COLO668 (cell line): ENCODE measurements at regions not wholly inside any gene's neighbourhood (a gene's known extent, or its start where the extent isn't known, plus 50 kb on each side); places are given as distances from the start of the nearest gene placed in this dataset.

Experiments used
- DNase-seq: peaks from one replicate; lab custom pipeline; 2025; ENCODE audit not compliant: unreplicated experiment; lab: John Stamatoyannopoulos, UW

DNA sequence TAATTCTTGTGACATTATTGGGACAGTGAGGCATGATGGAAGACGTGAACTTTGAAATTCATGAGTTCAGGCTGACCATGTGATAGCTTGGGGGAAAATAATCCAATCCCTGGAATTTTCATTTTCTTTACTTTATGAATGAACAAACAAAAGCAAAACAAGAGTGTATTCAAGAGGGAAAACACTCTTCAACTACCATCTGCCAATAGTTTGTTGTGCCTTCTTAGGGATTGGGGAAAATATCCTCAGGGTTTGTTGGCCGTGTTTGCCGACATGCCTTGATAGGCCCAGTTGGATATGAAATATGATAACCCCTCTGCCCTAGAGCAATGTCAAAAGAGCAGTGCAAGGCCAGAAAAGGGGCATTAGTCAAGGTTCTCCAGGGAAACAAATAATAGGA lies 80.8 kb upstream of the CLNK start:
- peak; percentile 35 for DNase-seq

DNA sequence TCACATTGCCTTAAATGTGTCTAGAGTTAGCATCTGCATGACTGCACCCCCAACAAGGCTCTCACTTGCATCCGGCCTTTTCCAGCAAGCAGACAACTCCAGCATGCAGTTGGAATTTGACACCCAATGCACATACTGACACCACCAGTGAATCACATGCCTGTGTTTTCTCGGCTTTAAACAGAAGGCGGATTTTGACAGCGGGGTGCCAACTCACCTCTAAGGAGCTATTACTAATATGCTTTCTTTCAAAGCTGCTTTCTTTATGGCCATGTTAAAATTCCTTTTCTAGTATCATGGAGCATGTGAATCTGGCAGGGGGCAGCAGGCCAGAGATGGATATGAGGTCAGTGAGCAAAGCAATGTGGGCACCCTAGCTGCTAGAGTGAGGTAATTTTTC lies 78.0 kb upstream of the CLNK start:
- peak; percentile 63 for DNase-seq

DNA sequence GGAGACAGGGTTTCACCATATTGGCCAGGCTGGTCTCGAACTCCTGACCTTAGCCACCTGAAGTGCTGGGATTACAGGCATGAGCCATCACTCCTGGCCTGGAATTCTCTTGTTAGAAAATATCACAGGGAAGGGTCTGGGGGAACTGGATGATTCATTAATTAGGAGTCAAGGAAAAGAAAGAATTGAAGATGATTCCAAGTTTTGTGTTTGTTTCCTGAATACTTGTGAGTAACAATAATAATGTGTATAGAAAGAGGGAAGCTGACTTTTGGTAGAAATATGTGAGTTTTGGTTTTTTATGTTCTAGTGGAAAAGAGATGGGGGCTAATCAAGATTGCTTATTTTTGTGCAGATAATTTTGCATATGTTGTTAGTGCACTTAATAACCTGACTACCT lies 77.3 kb upstream of the CLNK start:
- no peak for DNase-seq

DNA sequence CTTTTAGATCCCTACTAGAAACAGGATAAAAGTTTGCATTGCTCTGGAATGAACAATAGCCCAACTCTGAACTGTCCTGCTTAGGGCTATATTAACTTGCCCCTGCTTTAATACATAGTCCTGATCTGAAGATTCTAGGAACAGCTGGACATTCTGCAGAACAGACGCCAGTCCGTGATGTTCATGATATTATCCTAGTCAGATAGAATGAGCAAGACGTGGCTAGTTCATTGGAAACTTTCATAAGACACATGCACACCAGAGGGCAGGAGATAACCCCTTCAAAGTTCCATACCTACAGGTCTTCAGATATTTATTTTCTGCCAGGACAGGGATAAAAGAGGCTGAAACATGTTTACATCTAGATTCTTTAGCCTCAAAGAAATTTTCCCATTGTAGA lies 75.5 kb upstream of the CLNK start:
- DNase-seq, result no peak

DNA sequence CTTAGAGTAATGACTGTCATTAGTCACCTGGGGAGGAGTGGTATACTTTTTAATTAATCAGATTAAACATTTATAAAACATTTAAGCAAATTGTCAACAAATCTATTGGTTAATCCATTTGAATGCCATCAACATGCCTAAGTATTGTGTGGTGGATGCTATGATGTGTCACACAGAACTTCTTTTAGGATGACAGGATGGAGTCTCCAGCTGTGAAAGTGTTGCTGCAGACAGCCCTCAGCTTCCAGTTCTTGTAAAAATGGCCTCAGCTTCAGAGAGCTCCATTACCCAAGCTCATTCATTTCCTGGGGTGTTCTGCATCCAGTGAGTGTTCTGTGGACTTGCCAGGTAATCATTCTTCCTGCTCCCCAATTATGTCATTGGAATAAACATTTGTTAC lies 74.3 kb upstream of the CLNK start:
- DNase-seq, result no peak

DNA sequence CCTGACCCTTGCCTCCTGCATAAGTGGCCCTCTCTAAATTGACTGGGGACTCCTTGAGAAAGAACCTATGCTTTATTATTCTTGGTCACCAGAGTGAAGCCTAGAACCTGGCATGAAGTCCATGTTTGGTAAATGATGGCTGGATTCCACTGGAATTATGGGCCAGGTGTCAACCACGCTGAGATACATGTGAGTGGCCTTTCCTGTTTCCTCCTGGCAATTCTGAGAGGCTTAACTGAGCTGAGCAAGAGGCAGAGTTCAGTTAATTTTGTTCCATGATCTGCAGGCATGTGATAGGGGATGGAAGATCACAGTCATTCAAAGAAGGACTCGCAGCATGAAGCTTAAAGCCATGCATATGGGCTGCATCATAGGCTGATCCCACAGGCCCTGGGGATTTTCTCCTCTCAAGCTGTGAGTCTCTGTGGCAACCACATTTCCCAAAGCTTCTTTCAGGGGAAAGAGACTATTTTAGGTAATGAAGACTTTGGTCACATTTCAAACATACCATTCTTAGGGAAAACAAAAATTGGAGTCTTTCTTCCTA lies 69.4 kb upstream of the CLNK start:
- DNase-seq, result no peak

DNA sequence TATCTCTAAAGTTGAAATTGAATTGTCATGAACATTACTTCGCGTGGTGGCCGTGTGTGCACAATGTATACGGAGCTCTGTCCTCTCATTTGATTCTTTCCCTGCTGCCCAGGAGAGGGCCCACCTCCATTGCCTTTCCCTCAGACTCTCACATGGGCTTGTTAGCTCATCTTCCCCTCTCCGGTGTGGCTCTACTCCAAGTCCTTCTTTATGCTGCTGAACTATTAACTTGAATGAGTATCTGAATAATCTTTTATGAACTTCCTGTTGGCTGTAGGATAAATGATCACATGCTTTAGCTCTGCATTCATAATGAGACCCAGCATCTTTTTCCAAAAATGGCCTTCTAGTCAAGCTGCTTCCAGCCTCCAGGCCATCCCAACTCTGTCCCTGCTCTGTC lies 68.8 kb upstream of the CLNK start:
- DNase-seq, result no peak

DNA sequence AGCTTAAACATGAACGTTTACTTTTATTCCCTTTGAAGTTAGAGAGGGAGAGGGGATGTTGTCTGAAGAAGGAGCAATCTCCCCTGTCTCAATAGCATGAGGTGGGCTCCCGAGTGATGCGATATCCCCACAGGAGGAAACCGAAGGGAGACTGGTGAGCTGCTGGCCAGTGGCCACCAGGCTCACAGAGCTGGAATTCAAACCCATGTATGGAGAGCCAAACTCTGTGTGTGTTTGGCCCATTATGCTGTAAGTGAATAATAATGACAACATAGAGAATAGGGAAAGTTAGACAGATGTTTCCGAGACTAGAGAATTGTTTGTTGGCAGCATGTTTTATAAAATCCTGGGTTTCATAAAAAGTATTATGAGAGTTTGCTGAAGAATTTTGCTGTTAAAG lies 66.1 kb upstream of the CLNK start:
- no peak for DNase-seq

DNA sequence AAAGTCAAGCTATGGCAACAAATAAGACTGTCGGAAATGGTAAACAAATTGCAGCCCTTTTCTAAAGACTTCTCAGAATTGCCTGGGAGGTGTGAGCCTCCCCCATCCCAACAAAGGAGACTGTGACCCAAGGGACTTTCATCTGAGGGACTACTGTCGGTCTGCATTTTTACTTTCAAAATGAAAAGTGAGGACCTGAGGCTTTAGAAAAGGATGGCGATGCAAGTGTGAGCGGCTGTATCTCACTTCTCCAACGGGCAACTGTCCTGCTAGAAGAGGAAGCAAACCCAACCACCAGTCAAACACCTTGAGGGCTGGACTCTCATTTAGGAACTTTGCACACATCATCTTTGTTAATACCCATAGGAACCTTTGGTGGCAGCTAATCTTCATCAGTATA lies 62.6 kb upstream of the CLNK start:
- DNase-seq, result no peak

DNA sequence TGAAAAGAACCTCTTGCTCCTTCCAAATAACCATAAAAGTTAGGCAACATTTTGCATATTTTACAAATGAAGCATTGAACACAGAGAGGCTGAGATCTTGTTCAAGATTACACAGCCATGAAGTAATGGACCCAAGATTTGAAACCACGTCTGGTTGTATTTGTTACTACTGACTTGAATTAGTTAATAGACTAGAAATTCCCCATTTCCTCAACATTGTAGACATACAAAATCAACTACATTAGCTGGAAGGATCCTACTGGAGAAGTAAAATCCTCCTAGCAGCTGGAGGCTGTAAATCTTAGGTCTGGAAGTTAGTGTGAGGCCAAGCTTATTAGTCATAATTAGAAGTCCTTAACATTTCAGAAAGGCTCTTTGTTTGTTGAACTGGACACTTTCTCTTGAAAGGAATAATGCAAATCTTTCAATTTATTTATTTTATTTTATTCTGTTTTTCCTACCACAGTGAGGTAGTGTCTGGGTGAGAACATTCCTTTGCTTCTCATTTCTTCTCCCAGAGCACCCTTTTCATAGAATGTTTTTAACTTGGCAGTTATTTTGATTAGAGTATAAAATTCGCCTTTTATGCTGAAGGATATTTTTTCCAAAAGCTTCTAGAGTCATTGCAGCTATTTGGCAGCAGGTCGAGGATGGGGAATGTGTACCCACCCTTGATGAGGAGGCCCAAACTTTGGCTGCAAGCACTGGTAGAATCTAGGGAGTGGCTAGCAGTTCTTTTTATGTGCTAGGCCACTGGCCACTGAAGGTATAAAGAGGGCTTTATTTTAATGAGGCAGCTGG lies 62.0 kb upstream of the CLNK start:
- no peak for DNase-seq

DNA sequence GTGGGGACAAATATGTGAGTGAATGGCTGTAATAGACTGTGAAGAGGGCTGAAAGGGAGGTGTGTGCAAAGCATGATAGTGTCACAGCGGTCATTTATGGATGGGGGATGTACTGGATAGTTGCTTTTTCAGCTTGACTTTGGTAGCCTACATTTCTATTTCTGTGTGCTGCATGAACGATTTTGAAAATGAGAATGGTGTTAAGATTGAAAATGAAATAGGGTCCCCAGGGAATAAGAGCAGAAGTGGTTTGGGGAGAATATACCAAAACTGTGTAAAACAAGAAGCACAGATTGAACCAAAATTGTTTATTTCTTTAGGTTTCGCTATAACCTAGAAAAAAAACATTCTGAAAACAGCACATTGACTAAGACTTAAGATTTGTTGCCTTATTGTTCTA lies 58.8 kb upstream of the CLNK start:
- DNase-seq, result no peak

DNA sequence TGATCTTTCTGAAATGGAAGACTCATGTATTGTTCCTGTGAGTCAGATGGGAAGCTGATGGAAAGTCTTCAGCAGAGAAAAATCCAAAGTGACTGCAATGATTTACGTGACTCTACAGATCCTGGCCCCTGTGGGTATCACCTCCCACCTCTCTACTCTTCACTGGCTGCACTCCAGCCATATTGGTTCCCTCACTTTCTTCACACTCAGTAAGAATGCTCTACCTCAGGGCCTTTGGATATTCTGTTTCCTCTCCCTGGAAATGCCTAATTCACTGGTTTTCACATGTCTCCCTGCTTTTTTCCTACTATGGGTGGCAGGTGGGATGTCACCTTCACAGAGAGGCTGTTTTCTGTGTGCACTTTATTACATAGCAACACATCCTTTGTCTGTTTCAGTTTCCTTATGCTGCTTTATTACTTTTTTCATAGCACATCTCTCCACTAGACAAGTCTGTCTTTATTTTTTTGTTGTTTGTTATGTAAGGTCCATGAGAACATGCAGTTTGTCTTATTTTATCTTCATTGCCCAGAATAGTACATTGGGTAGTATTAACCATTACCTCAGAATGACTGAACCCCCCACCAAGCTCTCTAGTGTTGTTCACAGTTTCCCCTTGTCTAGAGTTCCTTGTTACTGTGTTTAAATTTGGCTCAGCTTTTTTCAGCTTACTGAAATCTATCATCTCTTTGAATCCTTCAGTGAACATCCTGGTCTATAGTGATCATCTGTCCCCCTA lies 57.6 kb upstream of the CLNK start:
- no peak for DNase-seq

DNA sequence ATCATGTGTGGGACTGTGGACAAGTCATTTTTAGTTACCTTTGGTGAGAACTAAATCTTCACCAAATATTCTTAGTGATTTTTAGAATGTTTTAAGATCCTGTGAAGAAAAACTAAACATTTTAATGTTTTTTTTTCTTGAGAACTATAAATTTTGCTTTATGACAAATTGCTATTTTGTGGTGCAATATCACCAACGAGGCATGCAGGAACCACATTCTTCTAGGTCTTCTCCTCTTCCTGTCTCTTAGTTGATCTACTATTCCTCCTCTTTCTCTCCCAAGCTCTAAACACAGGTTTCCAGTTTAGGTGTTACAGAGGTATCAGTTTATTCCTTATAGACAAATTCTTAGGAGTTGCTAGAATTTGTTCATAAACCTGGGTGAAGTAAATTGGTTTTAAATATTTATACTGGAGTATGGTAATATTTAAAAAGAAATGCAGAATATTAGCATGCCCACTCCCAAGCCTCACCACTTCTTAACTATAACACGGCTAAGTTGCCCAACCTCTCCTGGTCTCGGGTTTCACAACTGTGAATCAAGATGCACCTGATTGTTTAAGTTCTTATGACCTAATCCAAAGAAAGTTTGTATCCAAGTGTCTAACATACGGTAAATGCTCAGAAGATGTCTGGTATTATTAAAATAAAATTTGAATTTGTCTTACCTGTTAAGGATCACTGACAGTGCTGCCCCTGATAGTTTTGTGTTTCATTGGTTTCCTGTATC lies 56.5 kb upstream of the CLNK start:
- no peak for DNase-seq

DNA sequence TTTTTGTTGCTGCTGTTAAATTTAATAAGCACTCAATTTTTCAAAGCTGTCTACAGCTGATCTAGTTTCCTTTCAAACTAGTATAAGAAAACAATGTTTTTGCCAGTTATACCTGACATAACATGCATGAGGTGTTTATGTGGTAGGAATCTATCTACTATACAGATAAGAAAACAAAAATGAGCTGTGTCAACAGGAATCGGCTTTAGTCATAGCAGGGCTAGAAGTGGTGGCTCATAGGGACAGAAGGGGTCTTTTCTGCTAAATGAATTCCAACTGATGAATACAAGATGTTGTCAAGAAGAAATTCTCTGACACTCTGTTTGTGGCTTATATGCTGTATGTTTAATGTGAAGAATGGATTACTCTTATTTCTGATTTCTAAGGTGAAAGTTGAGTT lies 55.7 kb upstream of the CLNK start:
- DNase-seq, result no peak

DNA sequence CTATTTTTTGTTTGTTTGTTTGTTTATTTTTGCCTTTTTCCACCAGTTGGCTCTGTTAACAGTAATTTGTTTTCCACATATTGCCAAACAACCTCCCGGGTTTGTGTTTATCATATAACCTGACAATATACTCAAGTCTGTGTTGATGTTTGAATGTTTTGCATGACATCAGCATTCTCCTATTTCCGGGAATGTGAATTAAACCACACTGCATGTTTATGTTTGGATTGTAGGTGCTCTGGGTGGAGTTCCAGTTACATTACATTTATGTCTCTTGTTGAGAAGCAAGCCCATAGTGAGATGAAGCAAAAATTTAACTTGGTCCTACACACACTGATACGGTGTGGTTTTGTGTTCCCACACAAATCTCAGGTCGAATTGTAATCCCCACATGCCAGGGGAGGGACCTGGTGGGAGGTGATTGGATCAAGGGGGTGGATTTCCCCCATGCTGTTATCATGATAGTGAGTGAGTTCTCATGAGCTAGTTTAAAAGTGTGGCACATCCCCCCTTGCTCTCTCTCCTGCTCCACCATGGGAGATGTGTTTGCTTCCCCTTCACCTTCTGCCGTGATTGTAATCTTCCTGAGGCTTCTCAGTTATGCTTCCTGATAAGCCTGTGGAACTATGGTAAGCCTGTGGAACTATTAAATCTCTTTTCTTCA lies 54.4 kb upstream of the CLNK start:
- no peak for DNase-seq

DNA sequence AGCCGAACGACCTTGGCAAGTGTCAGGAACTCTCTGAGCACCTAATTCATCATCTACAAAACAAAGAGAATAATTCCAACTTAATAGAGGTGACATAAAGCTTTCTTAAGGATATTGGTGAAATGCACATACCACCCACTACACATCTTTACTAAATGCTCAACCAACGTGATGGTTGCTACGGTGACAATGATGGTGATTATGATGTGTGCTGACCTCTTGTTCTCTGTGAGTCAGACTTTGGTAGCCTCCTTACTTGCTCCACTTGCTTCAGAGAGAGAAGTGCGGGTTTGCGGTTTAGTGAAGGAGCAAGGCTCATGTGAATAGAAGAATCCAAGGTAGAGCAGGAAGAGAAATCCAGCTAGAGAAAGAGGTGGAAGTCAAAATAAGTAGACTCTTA lies 52.8 kb upstream of the CLNK start:
- peak; percentile 18 for DNase-seq

DNA sequence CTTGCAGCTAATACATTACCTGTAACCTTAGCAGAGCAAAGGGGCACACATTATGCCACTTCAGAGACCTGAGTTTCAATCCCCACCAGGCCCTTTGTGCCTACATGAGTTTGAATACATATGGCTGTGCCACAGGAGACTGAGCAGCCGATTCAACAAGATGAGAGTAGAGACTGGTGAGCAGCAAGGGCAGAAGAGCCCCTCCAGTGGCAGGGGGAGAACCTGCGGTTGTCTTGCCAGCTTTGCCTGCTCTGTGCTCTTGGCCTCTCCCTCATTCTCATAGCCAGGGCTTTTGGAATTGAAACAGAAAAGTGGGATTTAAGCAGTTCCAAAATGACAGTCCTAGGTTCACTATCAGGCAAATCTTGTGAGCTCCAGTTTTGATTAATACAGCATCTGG lies 52.3 kb upstream of the CLNK start:
- DNase-seq, result no peak

DNA sequence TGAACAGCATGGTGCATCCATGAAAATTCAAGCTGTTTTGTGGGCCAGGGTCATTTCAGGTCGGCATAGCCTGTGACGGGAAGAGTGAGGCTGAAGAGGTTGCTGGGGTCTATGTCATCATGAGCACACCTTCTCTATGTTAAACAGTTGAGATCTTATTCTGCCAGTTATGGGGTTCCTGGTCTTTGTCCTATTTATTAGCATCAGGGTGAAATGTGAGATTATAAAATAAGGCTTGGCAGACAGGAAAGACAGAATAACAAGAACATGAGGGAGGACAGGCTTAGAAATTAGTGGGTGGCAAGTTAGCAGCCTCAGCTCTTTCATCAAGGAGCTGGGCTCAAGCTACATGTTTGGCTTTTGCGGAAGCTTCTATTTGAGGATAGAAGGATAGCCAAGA lies 51.7 kb upstream of the CLNK start:
- DNase-seq, result no peak

DNA sequence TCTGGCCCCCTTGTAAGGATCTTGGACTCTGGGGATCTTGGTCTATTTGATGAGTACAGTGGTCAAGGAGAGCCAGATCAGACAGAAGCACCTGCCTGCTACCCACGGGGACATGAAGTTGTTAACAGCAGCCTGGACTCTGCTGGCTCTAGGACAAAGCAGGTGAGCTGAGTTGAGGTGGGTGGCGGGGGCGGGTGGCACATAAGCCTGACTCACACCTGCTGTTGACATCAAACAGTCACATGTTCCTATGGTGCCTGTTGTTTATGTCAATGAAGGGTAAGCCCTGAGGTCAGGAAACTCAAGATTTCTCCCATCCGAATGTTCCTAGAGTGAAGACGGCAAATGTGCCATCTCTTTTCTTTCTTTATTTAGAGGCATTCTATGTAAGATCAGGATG lies 50.1 kb upstream of the CLNK start:
- DNase-seq, result peak; percentile 88
